ENCODE measurements at regions not wholly inside any gene's neighbourhood (a gene's known extent, or its start where the extent isn't known, plus 50 kb on each side); places are given as distances from the start of the nearest gene placed in this dataset.

DNA sequence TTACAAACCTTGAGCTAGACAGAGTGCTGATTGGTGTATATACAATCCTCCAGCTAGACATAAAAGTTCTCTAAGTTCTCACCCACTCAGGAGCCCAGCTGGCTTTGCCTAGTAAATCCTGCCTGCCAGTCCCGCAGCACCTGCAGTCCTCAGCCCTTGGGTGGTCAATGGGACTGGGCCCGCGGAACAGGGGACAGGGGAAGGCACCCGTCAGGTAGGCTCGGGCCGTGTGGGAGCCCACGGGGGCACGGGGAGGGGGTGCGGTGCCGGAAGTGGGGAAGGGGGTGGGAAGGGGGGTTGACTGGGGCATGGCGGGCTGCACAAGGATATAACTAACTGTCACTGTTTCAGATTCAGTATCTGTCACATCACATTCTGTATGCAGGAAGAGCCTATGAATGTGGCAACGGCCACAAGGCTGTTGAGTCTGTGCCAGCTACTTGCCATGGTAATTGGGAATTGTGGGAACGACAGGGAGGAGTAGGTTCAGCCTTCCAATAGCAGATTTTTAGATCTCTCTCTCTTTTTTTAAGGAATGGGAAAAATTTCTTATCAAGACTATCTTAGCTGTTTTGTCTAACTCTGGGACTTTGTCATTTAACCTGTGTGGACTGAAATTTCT lies 205.1 kb upstream of the PLPP4 start:
- Mint-ChIP-seq H3K4me1 (ENCODE audit: low read depth) (no peaks in the 10 kb centered on the region), H3K4me3 (ENCODE audit: unreplicated experiment) (no peak overlapping the region), H3K36me3 (ENCODE audit: low read depth) (no peaks in the 10 kb centered on the region), H3K27ac (ENCODE audit: unreplicated experiment) (no peak overlapping the region), H3K27me3 (ENCODE audit: low read depth) (peaks cover 2% of the 10 kb centered on the region), H3K9me3 (ENCODE audit: low read depth) (peaks cover 6% of the 10 kb centered on the region)
- TF ChIP-seq, protein P1, sequence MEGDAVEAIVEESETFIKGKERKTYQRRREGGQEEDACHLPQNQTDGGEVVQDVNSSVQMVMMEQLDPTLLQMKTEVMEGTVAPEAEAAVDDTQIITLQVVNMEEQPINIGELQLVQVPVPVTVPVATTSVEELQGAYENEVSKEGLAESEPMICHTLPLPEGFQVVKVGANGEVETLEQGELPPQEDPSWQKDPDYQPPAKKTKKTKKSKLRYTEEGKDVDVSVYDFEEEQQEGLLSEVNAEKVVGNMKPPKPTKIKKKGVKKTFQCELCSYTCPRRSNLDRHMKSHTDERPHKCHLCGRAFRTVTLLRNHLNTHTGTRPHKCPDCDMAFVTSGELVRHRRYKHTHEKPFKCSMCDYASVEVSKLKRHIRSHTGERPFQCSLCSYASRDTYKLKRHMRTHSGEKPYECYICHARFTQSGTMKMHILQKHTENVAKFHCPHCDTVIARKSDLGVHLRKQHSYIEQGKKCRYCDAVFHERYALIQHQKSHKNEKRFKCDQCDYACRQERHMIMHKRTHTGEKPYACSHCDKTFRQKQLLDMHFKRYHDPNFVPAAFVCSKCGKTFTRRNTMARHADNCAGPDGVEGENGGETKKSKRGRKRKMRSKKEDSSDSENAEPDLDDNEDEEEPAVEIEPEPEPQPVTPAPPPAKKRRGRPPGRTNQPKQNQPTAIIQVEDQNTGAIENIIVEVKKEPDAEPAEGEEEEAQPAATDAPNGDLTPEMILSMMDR (IDR thresholded peaks at IDR 0.05), result no peak
- no peak for DNase-seq (ENCODE audit: low spot score)

DNA sequence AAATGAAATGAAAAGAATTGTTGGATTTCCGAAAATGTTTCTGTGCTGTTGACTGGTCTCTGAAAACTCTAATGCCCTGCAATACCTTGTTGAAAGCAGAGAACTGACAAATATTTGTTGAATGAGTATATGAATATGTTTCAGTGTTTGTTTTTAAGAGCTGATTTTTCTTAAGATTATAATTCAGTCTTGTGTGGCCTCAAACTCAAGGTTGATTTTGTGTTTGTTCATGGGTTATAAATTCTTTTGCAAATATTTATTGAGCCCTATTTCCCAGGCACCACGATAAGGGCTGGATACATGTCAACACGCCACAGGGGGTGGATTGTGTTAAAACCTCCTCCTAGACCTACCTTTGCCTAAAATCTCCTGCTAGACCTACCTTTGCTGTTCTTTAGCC lies 203.9 kb upstream of the PLPP4 start:
- Mint-ChIP-seq H3K27ac (ENCODE audit: unreplicated experiment) (no peak overlapping the region), H3K36me3 (ENCODE audit: low read depth) (no peaks in the 10 kb centered on the region), H3K4me3 (ENCODE audit: unreplicated experiment) (no peak overlapping the region), H3K27me3 (ENCODE audit: low read depth) (peaks cover 2% of the 10 kb centered on the region), H3K4me1 (ENCODE audit: low read depth) (no peaks in the 10 kb centered on the region), H3K9me3 (ENCODE audit: low read depth) (peaks cover 6% of the 10 kb centered on the region)
- DNase-seq (ENCODE audit: low spot score), result no peak
- TF ChIP-seq, protein P1 (IDR thresholded peaks at IDR 0.05), result no peak

DNA sequence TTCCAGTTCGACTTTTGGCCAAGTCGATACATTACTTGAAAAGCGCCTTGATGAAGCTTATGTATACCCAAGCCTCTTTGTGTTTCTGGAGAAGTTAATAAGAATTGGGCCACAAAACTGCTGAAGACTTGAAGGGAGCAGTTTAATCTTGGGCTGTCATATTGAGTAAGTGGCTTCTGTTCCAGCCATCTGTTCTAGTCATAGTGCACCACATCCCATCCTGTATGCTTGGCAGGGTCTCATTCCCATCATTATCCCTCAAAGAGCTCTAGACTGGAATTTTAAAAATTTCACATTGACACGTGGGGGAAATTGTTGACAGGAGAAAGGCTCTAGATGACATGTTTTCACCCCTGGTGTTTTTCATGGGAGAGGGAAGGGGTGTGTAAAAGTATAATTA lies 196.6 kb upstream of the PLPP4 start:
- no peak overlapping the region for H3K4me3 Mint-ChIP-seq (ENCODE audit: unreplicated experiment)
- H3K27me3 Mint-ChIP-seq (ENCODE audit: low read depth), result no peaks in the 10 kb centered on the region
- H3K36me3 Mint-ChIP-seq (ENCODE audit: low read depth), result no peaks in the 10 kb centered on the region
- peaks cover 6% of the 10 kb centered on the region for H3K9me3 Mint-ChIP-seq (ENCODE audit: low read depth)
- no peak overlapping the region for H3K27ac Mint-ChIP-seq (ENCODE audit: unreplicated experiment)
- no peaks in the 10 kb centered on the region for H3K4me1 Mint-ChIP-seq (ENCODE audit: low read depth)
- TF ChIP-seq, protein P1 (IDR thresholded peaks at IDR 0.05), result no peak
- no peak for DNase-seq (ENCODE audit: low spot score)

DNA sequence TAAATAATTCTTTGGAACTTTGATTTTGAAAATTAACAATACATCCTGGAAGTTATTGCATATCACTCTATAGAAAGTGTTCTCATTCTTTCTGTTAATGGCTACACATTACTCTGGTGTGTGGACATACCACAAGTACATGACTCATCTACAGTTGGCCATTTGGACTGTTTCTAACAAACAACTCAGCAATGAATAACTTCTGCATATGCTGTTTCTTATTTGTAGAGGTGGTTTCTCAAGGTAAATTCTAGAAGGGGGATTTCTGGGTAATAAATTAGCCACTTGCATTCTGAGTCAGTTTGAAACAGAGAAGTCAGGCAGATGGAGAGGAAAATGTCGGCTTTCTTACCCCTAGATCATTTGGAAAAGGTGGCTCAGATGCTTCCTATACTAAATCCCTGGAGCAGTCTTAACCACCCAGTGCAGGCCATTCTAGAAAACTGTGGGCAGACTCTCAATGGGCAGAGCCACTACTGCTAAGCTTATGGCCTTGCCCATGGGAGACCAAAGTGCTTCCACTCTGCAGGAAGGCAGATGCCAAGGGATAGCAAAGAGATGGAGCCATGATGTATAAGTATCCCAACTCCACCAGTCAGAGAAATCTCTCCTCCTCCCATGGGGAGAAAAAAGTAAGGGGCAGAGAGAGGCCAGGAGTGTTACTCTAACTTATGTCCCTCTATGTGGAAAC lies 194.0 kb upstream of the PLPP4 start:
- Mint-ChIP-seq H3K27ac (ENCODE audit: unreplicated experiment) (no peak overlapping the region), H3K36me3 (ENCODE audit: low read depth) (no peaks in the 10 kb centered on the region), H3K27me3 (ENCODE audit: low read depth) (no peaks in the 10 kb centered on the region), H3K9me3 (ENCODE audit: low read depth) (peaks cover 7% of the 10 kb centered on the region), H3K4me1 (ENCODE audit: low read depth) (no peaks in the 10 kb centered on the region), H3K4me3 (ENCODE audit: unreplicated experiment) (no peak overlapping the region)
- TF ChIP-seq, protein P1 (IDR thresholded peaks at IDR 0.05), result no peak
- DNase-seq (ENCODE audit: low spot score), result no peak

DNA sequence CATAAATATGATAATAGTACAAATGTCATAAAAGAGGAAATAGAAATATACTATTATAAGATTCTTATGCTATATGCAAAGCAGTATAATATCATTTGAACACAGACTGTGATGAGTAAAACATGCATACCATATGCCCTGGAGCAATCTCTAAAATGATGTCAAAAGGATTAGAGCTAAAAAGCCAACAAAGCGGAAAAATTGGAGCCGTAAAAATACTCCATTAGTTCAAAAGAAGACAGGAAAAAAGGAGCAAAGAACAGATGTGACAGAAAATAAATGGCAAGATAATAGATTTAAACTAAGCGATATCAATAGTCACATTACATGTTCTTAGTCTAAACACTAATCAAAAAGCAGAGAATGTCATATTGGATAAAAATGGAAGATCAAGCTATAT lies 191.0 kb upstream of the PLPP4 start:
- DNase-seq (ENCODE audit: low spot score), result no peak
- H3K36me3 Mint-ChIP-seq (ENCODE audit: low read depth), result no peaks in the 10 kb centered on the region

More for the DNA sequence above, 191.0 kb upstream of the PLPP4 start:
- H3K4me1 Mint-ChIP-seq (ENCODE audit: low read depth), result no peaks in the 10 kb centered on the region
- no peak overlapping the region for H3K27ac Mint-ChIP-seq (ENCODE audit: unreplicated experiment)
- H3K9me3 Mint-ChIP-seq (ENCODE audit: low read depth), result peaks cover 19% of the 10 kb centered on the region
- no peaks in the 10 kb centered on the region for H3K27me3 Mint-ChIP-seq (ENCODE audit: low read depth)
- TF ChIP-seq, protein P1 (IDR thresholded peaks at IDR 0.05), result no peak
- H3K4me3 Mint-ChIP-seq (ENCODE audit: unreplicated experiment), result no peak overlapping the region

All from chondrocyte (in vitro differentiated cells).